Femur (tissue), 1 donor: ENCODE measurements at regions not wholly inside any gene's neighbourhood (a gene's known extent, or its start where the extent isn't known, plus 50 kb on each side); places are given as distances from the start of the nearest gene placed in this dataset.

ENCODE experiments used
- DNase-seq: peaks from one replicate; pipeline ENCODE4 v3.0.0-alpha.2; 2017

DNA sequence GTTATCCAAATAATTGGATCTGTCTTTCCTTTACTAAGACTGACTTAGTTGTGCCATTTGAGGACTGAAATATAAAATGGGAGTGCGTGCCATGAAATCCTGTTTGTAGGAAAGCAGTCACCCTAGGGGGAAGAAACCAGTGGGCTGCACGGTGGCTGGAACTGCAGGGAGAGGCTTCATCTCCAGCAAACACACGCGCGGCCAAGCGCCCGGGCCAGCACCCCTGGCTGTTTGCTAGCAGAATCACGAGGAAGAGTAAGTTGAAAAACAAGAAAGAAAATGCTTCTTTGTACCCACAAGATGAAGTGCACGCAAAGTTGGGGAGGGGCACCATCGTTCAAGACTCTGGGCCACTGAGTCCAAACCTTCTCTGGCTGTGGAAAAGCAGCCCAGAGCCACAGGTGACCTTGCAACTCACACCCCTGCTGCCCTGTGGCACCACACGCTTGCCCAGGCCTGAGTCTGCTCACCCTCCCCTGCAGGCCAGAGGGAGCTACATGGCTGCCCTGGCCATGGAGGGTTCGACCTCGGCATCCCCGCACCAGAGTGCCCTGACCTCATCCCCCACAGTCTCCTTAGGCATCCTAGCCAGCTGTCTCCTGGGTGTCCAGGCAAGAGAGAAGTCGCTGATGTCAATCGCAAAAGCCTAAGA is 55.2 kb downstream of the IRX2 start:
- DNase-seq: no peak

DNA sequence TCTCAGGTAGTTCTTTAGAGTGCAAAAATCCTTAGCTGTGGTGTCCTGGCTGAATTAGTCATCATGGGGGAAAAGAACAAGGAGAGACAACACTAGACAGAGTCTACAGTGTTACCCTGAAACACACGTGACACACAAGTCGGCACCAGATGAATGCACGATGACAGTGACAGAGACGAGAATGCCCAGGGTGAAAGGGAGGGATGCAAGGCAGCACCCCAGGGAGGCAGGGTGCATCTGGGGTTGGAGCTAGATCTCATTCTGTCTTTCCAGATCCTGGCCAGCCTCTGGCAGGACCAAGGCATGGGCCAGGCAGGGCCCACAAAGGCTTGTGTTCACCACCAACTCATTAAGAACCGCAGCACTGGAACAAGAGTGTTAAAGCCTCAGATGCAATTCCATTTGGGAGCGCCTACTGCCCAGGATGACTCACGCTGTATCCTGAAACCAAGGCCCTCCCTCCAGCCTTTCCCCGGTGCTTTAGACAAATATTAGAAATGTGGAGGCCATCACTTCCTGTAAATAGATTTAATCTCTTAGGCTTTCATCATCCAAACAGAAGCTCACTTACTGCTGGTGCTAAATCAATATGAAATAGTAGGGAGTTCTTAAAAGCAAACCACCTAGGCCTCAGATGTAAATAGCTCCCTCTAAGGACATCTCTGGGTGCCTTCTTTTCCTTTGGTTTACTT is 56.1 kb downstream of the IRX2 start:
- DNase-seq: no peak

DNA sequence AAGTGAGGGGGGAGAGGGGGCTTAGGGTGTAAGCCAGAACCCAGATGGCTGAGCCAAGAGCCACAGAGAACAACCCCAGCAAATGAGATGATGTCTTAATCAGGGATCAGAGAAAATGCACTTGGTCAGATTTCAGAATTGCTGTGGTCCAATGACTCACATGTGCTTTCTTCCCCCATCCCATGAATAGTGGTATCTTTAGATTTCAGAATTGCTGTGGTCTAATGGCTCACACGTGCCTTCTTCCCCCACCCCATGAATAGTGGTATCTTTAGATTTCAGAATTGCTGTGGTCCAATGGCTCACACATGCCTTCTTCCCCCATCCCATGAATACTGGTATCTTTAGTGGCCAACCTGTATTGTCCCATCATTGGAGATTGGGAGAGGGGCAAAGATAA is 59.9 kb downstream of the IRX2 start:
- no peak for DNase-seq

GRCh38 chr5:2690293-2690692 is 61.2 kb downstream of the IRX2 start:
- DNase-seq: no peak

- no peak for DNase-seq
Measured at GRCh38 chr5:2688586-2688985, 62.9 kb downstream of the IRX2 start.

DNA sequence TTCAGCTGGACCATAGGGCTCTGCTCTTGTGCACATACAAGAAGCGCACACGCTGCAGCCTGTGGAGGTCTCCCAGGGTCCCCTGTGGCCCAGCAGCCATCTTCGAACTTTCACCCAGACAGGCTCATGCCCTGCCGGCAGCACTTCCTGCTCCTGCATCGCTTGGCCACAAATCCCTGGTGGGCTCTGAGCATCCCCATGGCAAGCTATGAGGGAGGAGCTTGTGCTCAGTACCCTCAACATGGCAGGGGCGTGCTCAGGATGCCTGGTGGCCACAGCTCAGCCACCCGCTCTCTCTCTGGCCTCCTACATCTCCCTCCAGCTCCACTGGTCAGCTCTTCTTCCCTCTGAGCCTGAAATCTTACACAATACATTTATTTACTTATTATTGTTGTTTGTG is 63.7 kb downstream of the IRX2 start:
- no peak for DNase-seq

- DNase-seq: no peak
Measured at GRCh38 chr5:2686321-2687124, 65.0 kb downstream of the IRX2 start.

GRCh38 chr5:2685651-2686272 is 65.7 kb downstream of the IRX2 start:
- no peak for DNase-seq

DNA sequence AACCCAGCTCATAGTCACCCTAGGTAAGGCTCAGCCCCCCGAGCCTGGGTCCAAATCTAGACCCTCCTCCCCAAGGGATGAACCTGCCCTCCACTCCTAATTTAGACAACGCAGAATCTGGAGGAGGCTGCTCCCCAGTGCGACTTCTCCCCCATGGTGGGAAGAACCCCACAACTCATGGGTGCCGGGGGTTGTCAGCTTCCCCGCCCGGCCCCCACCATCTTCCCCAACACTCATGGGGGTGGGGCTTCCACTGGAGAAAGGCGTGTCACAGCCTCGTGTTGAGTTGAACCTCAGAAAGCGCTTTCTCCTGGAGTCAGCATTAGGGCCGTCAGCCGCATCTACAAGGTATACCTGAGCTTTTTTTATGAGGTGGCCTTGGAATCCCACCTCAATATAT is 66.9 kb downstream of the IRX2 start:
- no peak for DNase-seq

GRCh38 chr5:2683720-2684119 is 67.8 kb downstream of the IRX2 start:
- no peak for DNase-seq

- no peak for DNase-seq
Measured at GRCh38 chr5:2681476-2681875, 70.0 kb downstream of the IRX2 start.

DNA sequence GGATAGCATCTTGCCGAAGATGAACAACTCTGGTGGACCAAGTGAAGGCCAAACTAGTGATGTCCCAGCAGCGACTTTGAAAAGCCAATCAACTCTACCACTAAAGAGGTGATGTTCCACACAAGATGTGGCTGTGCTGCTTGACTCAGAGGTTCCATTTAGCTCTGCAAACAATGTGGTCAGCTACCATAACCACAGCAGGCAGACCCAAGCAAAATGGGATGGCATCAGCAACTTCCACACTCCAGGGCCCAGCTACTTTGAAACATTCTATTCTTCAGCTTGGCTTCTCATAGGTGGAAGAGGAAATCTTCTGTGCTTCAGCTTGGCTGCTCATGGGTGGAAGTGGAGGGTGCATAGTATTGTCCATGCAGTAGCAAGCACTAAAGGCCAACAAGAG is 70.5 kb downstream of the IRX2 start:
- DNase-seq: no peak

- no peak for DNase-seq
Measured at GRCh38 chr5:2677689-2678088, 73.8 kb downstream of the IRX2 start.

DNA sequence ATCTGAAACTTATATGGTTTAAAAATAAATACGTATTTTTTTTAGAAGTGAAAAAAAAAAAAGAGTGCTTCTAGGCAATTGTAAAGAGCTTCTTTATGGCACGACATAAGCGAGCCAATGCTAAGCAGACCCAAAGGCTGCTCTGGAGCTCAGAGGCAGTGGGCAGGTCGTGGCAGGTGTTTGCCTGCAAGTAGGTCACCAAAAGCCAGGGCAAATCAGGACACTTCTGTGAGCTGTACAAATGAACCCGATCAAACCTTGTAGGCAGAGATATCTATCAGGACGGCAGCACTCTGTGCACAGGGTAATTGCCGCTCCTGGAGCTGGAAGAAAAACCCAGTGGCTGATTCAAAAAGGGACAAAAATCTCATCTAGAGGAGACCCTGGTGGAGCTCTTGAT is 75.9 kb downstream of the IRX2 start:
- no peak for DNase-seq

DNA sequence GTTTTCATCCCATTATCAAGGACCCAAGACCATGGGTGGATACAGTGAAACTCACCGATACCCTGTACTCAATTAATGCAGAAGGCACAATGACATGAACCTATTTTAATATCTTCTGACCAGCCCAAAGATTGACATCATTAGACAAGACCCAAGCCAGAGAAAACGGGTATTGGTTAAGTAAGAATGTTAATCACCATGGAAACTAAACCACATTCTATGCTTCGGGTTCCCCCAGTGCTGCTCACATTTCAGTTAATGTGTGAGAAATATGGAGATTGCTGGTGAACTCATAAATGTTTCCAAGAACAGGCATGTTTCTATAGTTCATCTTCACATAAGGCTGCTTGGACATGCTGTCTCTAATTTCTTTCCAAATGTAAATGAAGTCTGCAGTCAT is 77.0 kb downstream of the IRX2 start:
- DNase-seq: no peak

GRCh38 chr5:2670940-2671339 is 80.5 kb downstream of the IRX2 start:
- DNase-seq: no peak

GRCh38 chr5:2669913-2670312 is 81.6 kb downstream of the IRX2 start:
- no peak for DNase-seq

DNA sequence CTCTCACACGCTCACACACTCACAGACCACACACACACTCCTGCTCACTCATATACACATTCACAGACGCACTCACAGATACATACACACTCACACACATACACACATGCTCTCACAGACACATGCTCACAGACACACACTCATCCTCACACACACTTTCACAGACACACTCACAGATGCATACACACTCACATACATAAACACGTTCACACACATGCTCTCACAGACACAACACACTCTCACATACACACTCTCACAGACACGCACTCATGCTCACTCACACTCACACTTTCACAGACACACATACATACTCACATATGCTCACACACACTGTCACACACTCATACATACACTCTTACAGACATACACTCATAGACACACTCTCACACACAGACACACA is 82.2 kb downstream of the IRX2 start:
- no peak for DNase-seq

GRCh38 chr5:2666081-2666480 is 85.4 kb downstream of the IRX2 start:
- DNase-seq: no peak

- DNase-seq: no peak
Measured at GRCh38 chr5:2663489-2663888, 88.0 kb downstream of the IRX2 start.

- no peak for DNase-seq
Measured at GRCh38 chr5:2660315-2660714, 91.2 kb downstream of the IRX2 start.

GRCh38 chr5:2658881-2659470 is 92.5 kb downstream of the IRX2 start:
- DNase-seq: no peak

GRCh38 chr5:2658447-2658846 is 93.0 kb downstream of the IRX2 start:
- no peak for DNase-seq
